Neural cell (in vitro differentiated cells): ENCODE measurements at regions not wholly inside any gene's neighbourhood (a gene's known extent, or its start where the extent isn't known, plus 50 kb on each side); places are given as distances from the start of the nearest gene placed in this dataset.

ENCODE experiments used
- H2AFZ ChIP-seq: fragments of 200-600, 300-800 bp; sonication (generic), shearing (Covaris generic); 2 replicates; pipeline ENCODE4 v1.6.0; 2014; ENCODE audit warnings: low read depth, mild to moderate bottlenecking, antibody characterized with exemption, low read length, moderate library complexity
- H3F3A ChIP-seq: fragments of 200-600 bp; shearing (Covaris generic); 2 replicates; pipeline ENCODE4 v1.6.1; 2016; ENCODE audit warnings: mild to moderate bottlenecking, moderate library complexity, mixed read lengths, antibody characterized with exemption, low read length; ENCODE audit not compliant: insufficient read depth, poor library complexity, severe bottlenecking
- H3K27ac ChIP-seq: fragments of 200-600, 300-800 bp; sonication (generic), shearing (Covaris generic); 2 replicates; pipeline ENCODE4 v1.5.1; 2014; ENCODE audit warnings: mild to moderate bottlenecking, low read length, moderate library complexity
- H3K27me3 ChIP-seq: fragments of 300-800, 200-600 bp; sonication (generic), shearing (Covaris generic); 2 replicates; pipeline ENCODE4 v1.6.0; 2014; ENCODE audit warnings: mild to moderate bottlenecking, low read depth, low read length, moderate library complexity; ENCODE audit not compliant: insufficient read depth
- H3K36me3 ChIP-seq: fragments of 300-800, 200-600 bp; sonication (generic), shearing (Covaris generic); 2 replicates; pipeline ENCODE4 v1.5.1; 2014; ENCODE audit warnings: mild to moderate bottlenecking, antibody characterized with exemption, low read length, moderate library complexity; ENCODE audit not compliant: insufficient read depth
- H3K4me2 ChIP-seq: fragments of 300-800, 200-600 bp; sonication (generic), shearing (Covaris generic); 2 replicates; pipeline ENCODE4 v1.6.0; 2014; ENCODE audit warnings: mild to moderate bottlenecking, low read length
- H3K4me3 ChIP-seq: fragments of 300-800, 200-600 bp; sonication (generic), shearing (Covaris generic); 2 replicates; pipeline ENCODE4 v1.5.1; 2014; ENCODE audit warnings: mild to moderate bottlenecking, low read length, moderate library complexity
- H3K79me2 ChIP-seq: fragments of 200-600 bp; shearing (Covaris generic); replicated peaks from 2 replicates; pipeline ENCODE4 v1.6.0; 2014; ENCODE audit warnings: mild to moderate bottlenecking, low read length, moderate library complexity; ENCODE audit not compliant: insufficient read depth
- H3K9ac ChIP-seq: fragments of 300-800, 200-600 bp; sonication (generic), shearing (Covaris generic); 2 replicates; pipeline ENCODE4 v1.6.1; 2016; ENCODE audit warnings: mild to moderate bottlenecking, low read length, mixed read lengths
- H3K9me2 ChIP-seq: fragments of 200-600 bp; shearing (Covaris generic); 2 replicates; pipeline ENCODE4 v1.6.1; 2016; ENCODE audit warnings: mild to moderate bottlenecking, low read length, mixed read lengths; ENCODE audit not compliant: insufficient read depth
- H3K9me3 ChIP-seq: fragments of 200-600, 300-800 bp; sonication (generic), shearing (Covaris generic); 2 replicates; pipeline ENCODE4 v1.6.1; 2016; ENCODE audit warnings: mild to moderate bottlenecking, mixed run types, low read length, moderate library complexity, mixed read lengths
- H4K20me1 ChIP-seq: fragments of 200-600 bp; shearing (Covaris generic); 2 replicates; pipeline ENCODE4 v1.6.1; 2016; ENCODE audit warnings: mild to moderate bottlenecking, mixed run types; ENCODE audit not compliant: insufficient read depth
- CTCF ChIP-seq: fragments of 450-650 bp; IDR thresholded peaks from 2 replicates; pipeline ENCODE4 v1.5.1; 2014; ENCODE audit warnings: antibody characterized with exemption, mild to moderate bottlenecking, moderate library complexity; ENCODE audit not compliant: poor library complexity, severe bottlenecking
- EP300 ChIP-seq: fragments of 450-650 bp; conservative IDR thresholded peaks from 2 replicates; pipeline ENCODE4 v1.6.1; 2014; ENCODE audit warnings: antibody characterized with exemption, mild to moderate bottlenecking, moderate library complexity; ENCODE audit not compliant: poor library complexity, severe bottlenecking
- EZH2 ChIP-seq: fragments of 200-600, 300-800 bp; shearing (Covaris generic), sonication (generic); IDR thresholded peaks from 2 replicates; pipeline ENCODE4 v1.6.1; 2014; ENCODE audit warnings: antibody characterized with exemption, low read length, borderline replicate concordance, mild to moderate bottlenecking; ENCODE audit not compliant: insufficient read depth, poor library complexity, severe bottlenecking
- MXI1 ChIP-seq: fragments of 450-650 bp; conservative IDR thresholded peaks from 2 replicates; pipeline ENCODE4 v1.6.1; 2014; ENCODE audit warnings: antibody characterized with exemption, mild to moderate bottlenecking; ENCODE audit not compliant: poor library complexity, severe bottlenecking
- POLR2AphosphoS5 ChIP-seq: IDR thresholded peaks from 2 replicates; pipeline ENCODE4 v1.6.1; 2012
- RAD21 ChIP-seq: fragments of 450-650 bp; conservative IDR thresholded peaks from 2 replicates; pipeline ENCODE4 v1.6.1; 2014; ENCODE audit warnings: antibody characterized with exemption, mild to moderate bottlenecking, moderate library complexity
- REST ChIP-seq: IDR thresholded peaks from 2 replicates; pipeline ENCODE4 v1.6.1; 2012; ENCODE audit warnings: borderline replicate concordance
- SMC3 ChIP-seq: fragments of 450-650 bp; conservative IDR thresholded peaks from 2 replicates; pipeline ENCODE4 v1.6.1; 2014; ENCODE audit warnings: antibody characterized with exemption, mild to moderate bottlenecking, moderate library complexity; ENCODE audit not compliant: poor library complexity
- TAF1 ChIP-seq: IDR thresholded peaks from 2 replicates; pipeline ENCODE4 v1.6.1; 2012; ENCODE audit warnings: low read depth

- no peak overlapping the region for H2AFZ ChIP-seq
- H3K27me3 ChIP-seq, result no peaks in the 10 kb centered on the region
- TF ChIP-seq RAD21, result no peak
- no peak for TF ChIP-seq TAF1
- no peak for TF ChIP-seq MXI1
- no peak for TF ChIP-seq EZH2
- no peak for TF ChIP-seq CTCF
- TF ChIP-seq REST, result no peak
- TF ChIP-seq EP300, result no peak
- TF ChIP-seq SMC3, result no peak
- TF ChIP-seq POLR2AphosphoS5, result no peak
- no peaks in the 10 kb centered on the region for H3K36me3 ChIP-seq
- H3K9me3 ChIP-seq, result no peaks in the 10 kb centered on the region
- no peak overlapping the region for H3K4me3 ChIP-seq
- H3K9me2 ChIP-seq, result no peaks in the 10 kb centered on the region
- H3K9ac ChIP-seq, result no peak overlapping the region
- no peak overlapping the region for H3K27ac ChIP-seq
- H4K20me1 ChIP-seq, result no peaks in the 10 kb centered on the region
- no peaks in the 10 kb centered on the region for H3K79me2 ChIP-seq
- H3K4me2 ChIP-seq, result no peak overlapping the region
- no peaks in the 10 kb centered on the region for H3F3A ChIP-seq
These were observed 191.9 kb upstream of the MPHOSPH6 start for GRCh38 chr16:82361885-82362284.

- H3K79me2 ChIP-seq, result no peaks in the 10 kb centered on the region
- no peak for TF ChIP-seq EZH2
- H3K9ac ChIP-seq, result no peak overlapping the region
- H3K4me2 ChIP-seq, result no peak overlapping the region
- no peaks in the 10 kb centered on the region for H3F3A ChIP-seq
- no peaks in the 10 kb centered on the region for H3K27me3 ChIP-seq
- no peaks in the 10 kb centered on the region for H4K20me1 ChIP-seq
- H3K9me2 ChIP-seq, result no peaks in the 10 kb centered on the region
- H3K4me3 ChIP-seq, result no peak overlapping the region
- H3K27ac ChIP-seq, result no peak overlapping the region
- H3K9me3 ChIP-seq, result no peaks in the 10 kb centered on the region
- no peak overlapping the region for H2AFZ ChIP-seq
- H3K36me3 ChIP-seq, result no peaks in the 10 kb centered on the region
These were observed 190.2 kb upstream of the MPHOSPH6 start for GRCh38 chr16:82360024-82360783.
